Epithelial cell of proximal tubule (primary cell): ENCODE measurements at regions not wholly inside any gene's neighbourhood (a gene's known extent, or its start where the extent isn't known, plus 50 kb on each side); places are given as distances from the start of the nearest gene placed in this dataset.

Experiments used
- DNase-seq: peaks from one replicate; pipeline ENCODE4 v3.0.0-alpha.2; 2011; ENCODE audit warnings: low read depth
- H3K4me3 ChIP-seq: 2 replicates; pipeline ENCODE4 v1.5.1; 2011; ENCODE audit warnings: low read depth, mild to moderate bottlenecking, low read length
- CTCF ChIP-seq: conservative IDR thresholded peaks from 2 replicates; pipeline ENCODE4 v1.5.1; 2012; ENCODE audit warnings: low read depth, mild to moderate bottlenecking, low read length

DNA sequence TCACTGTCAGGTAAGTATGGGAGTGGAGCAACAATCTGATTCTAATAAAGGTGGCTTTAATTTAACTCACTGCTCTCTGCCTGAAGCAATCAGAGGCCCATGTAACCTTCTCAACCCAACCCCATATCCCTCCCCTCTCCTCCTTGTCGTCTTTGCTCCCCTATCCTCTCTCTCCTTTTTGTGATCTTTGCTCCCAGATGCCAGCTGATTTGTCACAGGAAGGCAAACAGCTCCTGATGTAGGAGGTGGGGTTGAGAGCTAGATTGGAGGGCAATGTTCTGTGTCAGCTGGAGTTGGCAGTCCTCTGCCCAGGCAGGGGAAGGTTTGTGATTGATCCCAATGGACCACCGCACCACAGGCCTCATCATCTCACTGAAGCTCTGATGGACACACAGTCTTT lies 101.4 kb upstream of the PIK3CG start:
- no peak for DNase-seq
- no peak for TF ChIP-seq CTCF
- no peak overlapping the region for H3K4me3 ChIP-seq

GRCh38 chr7:106765727-106766355 lies 99.2 kb upstream of the PIK3CG start:
- H3K4me3 ChIP-seq = no peak overlapping the region
- DNase-seq = no peak
- TF ChIP-seq CTCF = no peak

GRCh38 chr7:106766551-106766950 lies 98.5 kb upstream of the PIK3CG start:
- DNase-seq = no peak
- no peak for TF ChIP-seq CTCF

DNA sequence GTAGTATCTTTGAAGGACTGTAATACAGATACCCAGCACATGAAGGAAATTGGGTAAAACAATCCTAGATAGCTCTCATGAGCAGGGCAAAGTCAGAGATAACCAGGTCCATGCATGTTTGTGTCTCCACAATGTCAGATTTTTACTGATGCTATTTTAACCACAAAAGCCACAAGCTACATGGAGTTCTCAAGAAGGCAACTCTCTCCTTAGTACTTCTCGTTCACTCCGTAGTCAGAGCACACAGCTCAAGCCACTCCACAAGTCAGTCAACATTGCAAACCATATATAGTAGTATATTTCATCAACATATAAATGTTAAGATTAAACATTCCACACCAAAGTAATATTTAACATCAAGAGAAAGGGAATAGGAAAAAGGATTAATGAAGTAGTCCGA lies 98.0 kb upstream of the PIK3CG start:
- no peak overlapping the region for H3K4me3 ChIP-seq
- TF ChIP-seq CTCF = no peak
- DNase-seq = no peak

More at GRCh38 chr7:106766551-106766950, 98.5 kb upstream of the PIK3CG start:
- H3K4me3 ChIP-seq = no peak overlapping the region

DNA sequence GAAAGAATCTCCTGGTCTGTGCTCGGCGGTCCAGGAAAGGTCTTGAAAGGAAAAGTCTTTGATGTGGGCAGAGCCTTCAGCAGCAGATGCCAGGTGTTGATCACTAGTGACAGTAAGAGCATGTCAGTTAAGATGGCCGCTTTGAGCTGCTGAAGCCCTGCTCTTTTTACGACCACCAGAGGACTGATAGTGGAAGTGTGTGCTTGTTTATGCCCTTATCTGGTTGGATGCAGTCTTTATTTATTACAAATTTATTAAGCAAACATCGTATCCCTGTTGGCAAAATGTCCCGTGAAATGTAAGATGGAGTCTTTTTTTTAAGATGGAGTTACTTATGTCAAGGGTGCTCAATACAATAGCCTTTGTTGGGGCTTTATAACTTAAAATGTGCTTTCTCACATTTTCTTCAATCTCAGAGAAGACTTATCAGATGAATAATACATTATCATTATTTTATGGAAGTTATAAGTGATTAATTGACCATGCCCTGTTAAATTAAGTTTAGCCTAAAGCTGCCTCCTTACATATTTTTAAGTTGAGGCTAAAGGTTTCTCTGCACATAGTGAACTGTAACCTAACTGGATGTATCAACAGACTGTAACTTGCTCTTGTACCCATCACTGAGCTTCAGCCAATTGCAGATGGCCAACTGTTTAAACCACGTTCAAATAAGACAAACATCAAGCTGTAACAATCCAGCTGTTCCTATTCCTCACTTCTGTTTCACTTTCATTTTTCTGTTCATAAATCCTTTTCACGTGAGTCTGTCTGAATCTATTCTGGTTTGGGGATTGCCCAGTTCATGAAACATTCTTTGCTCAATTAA lies 97.4 kb upstream of the PIK3CG start:
- no peak for TF ChIP-seq CTCF
- H3K4me3 ChIP-seq = no peak overlapping the region
- DNase-seq = no peak

- DNase-seq = no peak
- H3K4me3 ChIP-seq = no peak overlapping the region
- TF ChIP-seq CTCF = no peak
Measured at GRCh38 chr7:106768324-106768751, 96.7 kb upstream of the PIK3CG start.
